ENCODE measurements at regions not wholly inside any gene's neighbourhood (a gene's known extent, or its start where the extent isn't known, plus 50 kb on each side); places are given as distances from the start of the nearest gene placed in this dataset.
"Not testable (repeated sequence)": the region's sequence is repeated elsewhere in the genome, so short reads cannot be mapped to it uniquely, and the experiment has no call there.

- intact Hi-C loops (cut with micrococcal nuclease) = no loop called here
- H3K36me3 Mint-ChIP-seq = no peaks in the 10 kb centered on the region
- ChIA-PET CTCF (no interaction called here), POLR2A (no interaction called here)
- DNase-seq = no peak
- H3K27me3 Mint-ChIP-seq = peaks cover 11% of the 10 kb centered on the region
- H3K27ac Mint-ChIP-seq = peak overlapping the region; percentile 13
- no peaks in the 10 kb centered on the region for H3K9me3 Mint-ChIP-seq
- no peak overlapping the region for H3K4me3 Mint-ChIP-seq
- H3K4me1 Mint-ChIP-seq (ENCODE audit: low read depth) = peaks cover 3% of the 10 kb centered on the region
Observed at GRCh38 chr5:90338712-90339372, 70.7 kb downstream of the CETN3 start.

- intact Hi-C loops (cut with micrococcal nuclease) = no loop called here
- Mint-ChIP-seq H3K9me3 (no peaks in the 10 kb centered on the region), H3K4me1 (ENCODE audit: low read depth) (peaks cover 3% of the 10 kb centered on the region), H3K36me3 (no peaks in the 10 kb centered on the region), H3K27ac (no peak overlapping the region), H3K4me3 (no peak overlapping the region), H3K27me3 (peaks cover 11% of the 10 kb centered on the region)
- CTCF ChIA-PET = no interaction called here
- no peak for DNase-seq
- POLR2A ChIA-PET = no interaction called here
Observed at GRCh38 chr5:90337449-90338052, 72.0 kb downstream of the CETN3 start.

- no peak overlapping the region for H3K4me3 Mint-ChIP-seq
- H3K4me1 Mint-ChIP-seq (ENCODE audit: low read depth) = peaks cover 3% of the 10 kb centered on the region
- ChIA-PET CTCF (no interaction called here), POLR2A (no interaction called here)
- intact Hi-C loops (cut with micrococcal nuclease) = no loop called here
- no peak for DNase-seq
- no peak overlapping the region for H3K27ac Mint-ChIP-seq
- H3K36me3 Mint-ChIP-seq = no peaks in the 10 kb centered on the region
- no peaks in the 10 kb centered on the region for H3K9me3 Mint-ChIP-seq
- peaks cover 11% of the 10 kb centered on the region for H3K27me3 Mint-ChIP-seq
Observed at GRCh38 chr5:90336752-90337151, 72.8 kb downstream of the CETN3 start.

- Mint-ChIP-seq H3K27ac (no peak overlapping the region), H3K27me3 (peaks cover 9% of the 10 kb centered on the region), H3K36me3 (no peaks in the 10 kb centered on the region), H3K4me3 (no peak overlapping the region), H3K4me1 (ENCODE audit: low read depth) (peaks cover 3% of the 10 kb centered on the region), H3K9me3 (no peaks in the 10 kb centered on the region)
- intact Hi-C loops (cut with micrococcal nuclease) = no loop called here
- ChIA-PET POLR2A (no interaction called here), CTCF (no interaction called here)
- DNase-seq = no peak
Observed at GRCh38 chr5:90334741-90335140, 74.8 kb downstream of the CETN3 start.

GRCh38 chr5:90329911-90330310 lies 79.6 kb downstream of the CETN3 start:
- no peaks in the 10 kb centered on the region for H3K9me3 Mint-ChIP-seq
- ChIA-PET CTCF (no interaction called here), POLR2A (no interaction called here)
- no peaks in the 10 kb centered on the region for H3K4me1 Mint-ChIP-seq (ENCODE audit: low read depth)
- no peak overlapping the region for H3K27ac Mint-ChIP-seq
- no peaks in the 10 kb centered on the region for H3K36me3 Mint-ChIP-seq
- peaks cover 4% of the 10 kb centered on the region for H3K27me3 Mint-ChIP-seq
- intact Hi-C loops (cut with micrococcal nuclease) = no loop called here
- no peak overlapping the region for H3K4me3 Mint-ChIP-seq
- no peak for DNase-seq

GRCh38 chr5:90326995-90327394 lies 82.6 kb downstream of the CETN3 start:
- intact Hi-C loops (cut with micrococcal nuclease) = no loop called here
- POLR2A ChIA-PET = no interaction called here
- Mint-ChIP-seq H3K9me3 (no peaks in the 10 kb centered on the region), H3K27ac (no peak overlapping the region), H3K4me1 (ENCODE audit: low read depth) (no peaks in the 10 kb centered on the region), H3K36me3 (no peaks in the 10 kb centered on the region), H3K4me3 (no peak overlapping the region), H3K27me3 (peaks cover 4% of the 10 kb centered on the region)
- CTCF ChIA-PET = no interaction called here
- no peak for DNase-seq

GRCh38 chr5:90325093-90325492 lies 84.5 kb downstream of the CETN3 start:
- POLR2A ChIA-PET = no interaction called here
- H3K27ac Mint-ChIP-seq = no peak overlapping the region
- no peaks in the 10 kb centered on the region for H3K36me3 Mint-ChIP-seq
- intact Hi-C loops (cut with micrococcal nuclease) = no loop called here
- no peak overlapping the region for H3K4me3 Mint-ChIP-seq
- no peak for DNase-seq
- CTCF ChIA-PET = no interaction called here
- H3K27me3 Mint-ChIP-seq = peaks cover 3% of the 10 kb centered on the region
- no peaks in the 10 kb centered on the region for H3K4me1 Mint-ChIP-seq (ENCODE audit: low read depth)
- no peaks in the 10 kb centered on the region for H3K9me3 Mint-ChIP-seq

- H3K36me3 Mint-ChIP-seq; intact Hi-C loops (cut with micrococcal nuclease); H3K27me3 Mint-ChIP-seq; DNase-seq; CTCF ChIA-PET; H3K27ac Mint-ChIP-seq; H3K9me3 Mint-ChIP-seq; POLR2A ChIA-PET; H3K4me1 Mint-ChIP-seq (ENCODE audit: low read depth); H3K4me3 Mint-ChIP-seq: not testable (repeated sequence)
Observed at GRCh38 chr5:90320348-90320747, 89.2 kb downstream of the CETN3 start.

- POLR2A ChIA-PET = no interaction called here
- intact Hi-C loops (cut with micrococcal nuclease) = no loop called here
- no peaks in the 10 kb centered on the region for H3K27me3 Mint-ChIP-seq
- no peak overlapping the region for H3K27ac Mint-ChIP-seq
- DNase-seq = no peak
- H3K36me3 Mint-ChIP-seq = no peaks in the 10 kb centered on the region
- CTCF ChIA-PET = no interaction called here
- H3K4me1 Mint-ChIP-seq (ENCODE audit: low read depth) = no peaks in the 10 kb centered on the region
- H3K4me3 Mint-ChIP-seq = no peak overlapping the region
- no peaks in the 10 kb centered on the region for H3K9me3 Mint-ChIP-seq
Observed at GRCh38 chr5:90312027-90312426, 97.5 kb downstream of the CETN3 start.

GRCh38 chr5:90311401-90311800 lies 98.2 kb downstream of the CETN3 start:
- intact Hi-C loops (cut with micrococcal nuclease) = no loop called here
- Mint-ChIP-seq H3K36me3 (no peaks in the 10 kb centered on the region), H3K4me1 (ENCODE audit: low read depth) (no peaks in the 10 kb centered on the region), H3K9me3 (no peaks in the 10 kb centered on the region), H3K4me3 (no peak overlapping the region), H3K27me3 (no peaks in the 10 kb centered on the region), H3K27ac (no peak overlapping the region)
- ChIA-PET POLR2A (no interaction called here), CTCF (no interaction called here)
- no peak for DNase-seq

- Mint-ChIP-seq H3K9me3 (no peaks in the 10 kb centered on the region), H3K36me3 (no peaks in the 10 kb centered on the region), H3K4me1 (ENCODE audit: low read depth) (no peaks in the 10 kb centered on the region), H3K27me3 (no peaks in the 10 kb centered on the region), H3K4me3 (no peak overlapping the region), H3K27ac (no peak overlapping the region)
- no peak for DNase-seq
- POLR2A ChIA-PET = no interaction called here
- intact Hi-C loops (cut with micrococcal nuclease) = no loop called here
- CTCF ChIA-PET = no interaction called here
Observed at GRCh38 chr5:90308787-90309585, 100.6 kb downstream of the CETN3 start.

GRCh38 chr5:90307782-90308181 lies 101.8 kb downstream of the CETN3 start:
- no peak overlapping the region for H3K27ac Mint-ChIP-seq
- H3K27me3 Mint-ChIP-seq = no peaks in the 10 kb centered on the region
- no peaks in the 10 kb centered on the region for H3K36me3 Mint-ChIP-seq
- DNase-seq = no peak
- CTCF ChIA-PET = no interaction called here
- no peaks in the 10 kb centered on the region for H3K9me3 Mint-ChIP-seq
- H3K4me1 Mint-ChIP-seq (ENCODE audit: low read depth) = no peaks in the 10 kb centered on the region
- H3K4me3 Mint-ChIP-seq = no peak overlapping the region
- POLR2A ChIA-PET = no interaction called here
- intact Hi-C loops (cut with micrococcal nuclease) = no loop called here

GRCh38 chr5:90307322-90307721 lies 102.2 kb downstream of the CETN3 start:
- Mint-ChIP-seq H3K4me3 (no peak overlapping the region), H3K4me1 (ENCODE audit: low read depth) (no peaks in the 10 kb centered on the region), H3K27me3 (no peaks in the 10 kb centered on the region), H3K27ac (no peak overlapping the region), H3K36me3 (no peaks in the 10 kb centered on the region), H3K9me3 (no peaks in the 10 kb centered on the region)
- CTCF ChIA-PET = no interaction called here
- intact Hi-C loops (cut with micrococcal nuclease) = no loop called here
- DNase-seq = no peak
- POLR2A ChIA-PET = no interaction called here
